ENCODE measurements at regions not wholly inside any gene's neighbourhood (a gene's known extent, or its start where the extent isn't known, plus 50 kb on each side); places are given as distances from the start of the nearest gene placed in this dataset.

- TF ChIP-seq TAF1 (IDR thresholded peaks at IDR 0.05; ENCODE audit: borderline replicate concordance, low read depth, low read length): no peak
- TF ChIP-seq POLR2AphosphoS5 (IDR thresholded peaks at IDR 0.05; ENCODE audit: low read depth, low read length): no peak
Measured at GRCh38 chr10:118108194-118109026, 61.7 kb upstream of the RAB11FIP2 start.
